ENCODE measurements at regions not wholly inside any gene's neighbourhood (a gene's known extent, or its start where the extent isn't known, plus 50 kb on each side); places are given as distances from the start of the nearest gene placed in this dataset.

DNA sequence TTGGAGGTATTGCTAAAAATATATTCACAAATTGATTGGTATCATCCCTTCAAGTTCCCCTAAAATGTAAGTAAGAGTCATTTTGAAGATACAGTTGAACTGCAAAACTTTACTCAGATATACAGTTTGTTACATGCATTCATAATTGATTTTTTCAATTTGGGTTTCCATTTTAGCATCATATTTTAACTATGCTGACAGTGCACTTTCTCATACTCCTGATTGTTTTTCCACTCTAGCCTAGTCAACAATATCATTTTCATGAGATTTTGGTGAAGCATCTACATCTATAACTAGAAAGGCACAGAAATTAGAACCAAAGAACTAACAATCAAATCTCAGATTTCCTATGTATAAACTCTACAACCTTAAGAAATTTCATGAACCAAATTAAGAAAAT, 2850.4 kb upstream of the PCDH20 start:
- H3K4me3 ChIP-seq (ENCODE audit: low read depth in 1 of 3, low read length in 3 of 3): no peak overlapping the region
- no peak overlapping the region for H3K27ac ChIP-seq (ENCODE audit: low read depth in 1 of 2, low read length in 2 of 2)
- H3K27me3 ChIP-seq (ENCODE audit: control insufficient read depth in 4 of 4, insufficient read depth in 4 of 4, low read length in 3 of 4): no peaks in the 10 kb centered on the region
- no peaks in the 10 kb centered on the region for H3K4me1 ChIP-seq (ENCODE audit: control insufficient read depth in 4 of 4, insufficient read depth in 4 of 4, low read length in 3 of 4)
- no peaks in the 10 kb centered on the region for H3K36me3 ChIP-seq (ENCODE audit: control insufficient read depth in 4 of 4, insufficient read depth in 3 of 4, low read depth in 1 of 4, low read length in 3 of 4)
- TF ChIP-seq HNF4A (conservative IDR thresholded peaks at IDR 0.05) (no peak), SP1 (IDR thresholded peaks at IDR 0.05) (no peak), NR2F2 (IDR thresholded peaks at IDR 0.05) (no peak), HNF4G (IDR thresholded peaks at IDR 0.05) (no peak), TAF1 (conservative IDR thresholded peaks at IDR 0.05) (no peak), FOXA1 (IDR thresholded peaks at IDR 0.05) (no peak), FOXA2 (IDR thresholded peaks at IDR 0.05) (no peak)
- TF ChIP-seq, protein P1, sequence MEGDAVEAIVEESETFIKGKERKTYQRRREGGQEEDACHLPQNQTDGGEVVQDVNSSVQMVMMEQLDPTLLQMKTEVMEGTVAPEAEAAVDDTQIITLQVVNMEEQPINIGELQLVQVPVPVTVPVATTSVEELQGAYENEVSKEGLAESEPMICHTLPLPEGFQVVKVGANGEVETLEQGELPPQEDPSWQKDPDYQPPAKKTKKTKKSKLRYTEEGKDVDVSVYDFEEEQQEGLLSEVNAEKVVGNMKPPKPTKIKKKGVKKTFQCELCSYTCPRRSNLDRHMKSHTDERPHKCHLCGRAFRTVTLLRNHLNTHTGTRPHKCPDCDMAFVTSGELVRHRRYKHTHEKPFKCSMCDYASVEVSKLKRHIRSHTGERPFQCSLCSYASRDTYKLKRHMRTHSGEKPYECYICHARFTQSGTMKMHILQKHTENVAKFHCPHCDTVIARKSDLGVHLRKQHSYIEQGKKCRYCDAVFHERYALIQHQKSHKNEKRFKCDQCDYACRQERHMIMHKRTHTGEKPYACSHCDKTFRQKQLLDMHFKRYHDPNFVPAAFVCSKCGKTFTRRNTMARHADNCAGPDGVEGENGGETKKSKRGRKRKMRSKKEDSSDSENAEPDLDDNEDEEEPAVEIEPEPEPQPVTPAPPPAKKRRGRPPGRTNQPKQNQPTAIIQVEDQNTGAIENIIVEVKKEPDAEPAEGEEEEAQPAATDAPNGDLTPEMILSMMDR (IDR thresholded peaks at IDR 0.05; ENCODE audit: low read depth, low read length, missing input control): no peak
- DNase-seq (ENCODE audit: low spot score): no peak
- peaks cover 0 to 4% (median 0%) of the 10 kb centered on the region in 4 donors for H3K9me3 ChIP-seq (ENCODE audit: control insufficient read depth in 4 of 4, low read length in 3 of 4)
- no peak overlapping the region for H3K9ac ChIP-seq (ENCODE audit: low read depth in 1 of 2, low read length in 2 of 2)

DNA sequence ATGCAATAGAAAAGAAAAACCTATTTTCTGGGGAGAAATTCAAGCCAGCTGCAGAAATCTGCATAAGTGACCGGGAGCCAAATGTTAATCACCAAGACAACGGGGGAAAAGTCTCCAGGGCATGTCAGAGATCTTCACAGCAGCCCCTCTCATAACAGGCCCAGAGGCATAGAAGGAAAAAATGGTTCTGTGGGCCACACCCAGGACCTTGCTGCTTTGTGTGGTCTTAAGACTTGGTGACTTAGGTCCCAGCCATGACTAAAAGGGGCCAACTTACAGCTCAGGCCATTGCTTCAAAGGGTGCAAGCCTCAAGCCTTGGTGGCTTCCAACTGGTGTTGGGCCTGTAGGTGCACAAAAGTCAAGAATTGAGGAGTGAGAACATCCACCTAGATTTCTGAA, 2847.6 kb upstream of the PCDH20 start:
- Histone ChIP-seq H3K4me1 (ENCODE audit: control insufficient read depth in 4 of 4, insufficient read depth in 4 of 4, low read length in 3 of 4) (no peaks in the 10 kb centered on the region), H3K27me3 (ENCODE audit: control insufficient read depth in 4 of 4, insufficient read depth in 4 of 4, low read length in 3 of 4) (no peaks in the 10 kb centered on the region), H3K4me3 (ENCODE audit: low read depth in 1 of 3, low read length in 3 of 3) (no peak overlapping the region), H3K36me3 (ENCODE audit: control insufficient read depth in 4 of 4, insufficient read depth in 3 of 4, low read depth in 1 of 4, low read length in 3 of 4) (no peaks in the 10 kb centered on the region), H3K9ac (ENCODE audit: low read depth in 1 of 2, low read length in 2 of 2) (no peak overlapping the region), H3K9me3 (ENCODE audit: control insufficient read depth in 4 of 4, low read length in 3 of 4) (peaks cover 0 to 4% (median 0%) of the 10 kb centered on the region in 4 donors), H3K27ac (ENCODE audit: low read depth in 1 of 2, low read length in 2 of 2) (no peak overlapping the region)
- DNase-seq (ENCODE audit: low spot score): no peak
- 53% methylated on average over 2 of the region's 2 CpGs for WGBS
- TF ChIP-seq RAD21 (IDR thresholded peaks at IDR 0.05) (no peak), FOXA1 (IDR thresholded peaks at IDR 0.05) (no peak), NR2F2 (IDR thresholded peaks at IDR 0.05) (no peak), RXRA (IDR thresholded peaks at IDR 0.05) (no peak), SP1 (IDR thresholded peaks at IDR 0.05) (no peak), EGR1 (IDR thresholded peaks at IDR 0.05; ENCODE audit: low read depth in 2 of 2) (no peak), GABPA (IDR thresholded peaks at IDR 0.05 in 1 of 2, conservative IDR thresholded peaks at IDR 0.05 in 1 of 2) (no peak), YY1 (IDR thresholded peaks at IDR 0.05) (no peak), HNF4A (conservative IDR thresholded peaks at IDR 0.05) (no peak), HNF4G (IDR thresholded peaks at IDR 0.05) (no peak), FOXA2 (IDR thresholded peaks at IDR 0.05) (no peak), TAF1 (conservative IDR thresholded peaks at IDR 0.05) (no peak), JUND (IDR thresholded peaks at IDR 0.05) (no peak)
- TF ChIP-seq, protein P2, sequence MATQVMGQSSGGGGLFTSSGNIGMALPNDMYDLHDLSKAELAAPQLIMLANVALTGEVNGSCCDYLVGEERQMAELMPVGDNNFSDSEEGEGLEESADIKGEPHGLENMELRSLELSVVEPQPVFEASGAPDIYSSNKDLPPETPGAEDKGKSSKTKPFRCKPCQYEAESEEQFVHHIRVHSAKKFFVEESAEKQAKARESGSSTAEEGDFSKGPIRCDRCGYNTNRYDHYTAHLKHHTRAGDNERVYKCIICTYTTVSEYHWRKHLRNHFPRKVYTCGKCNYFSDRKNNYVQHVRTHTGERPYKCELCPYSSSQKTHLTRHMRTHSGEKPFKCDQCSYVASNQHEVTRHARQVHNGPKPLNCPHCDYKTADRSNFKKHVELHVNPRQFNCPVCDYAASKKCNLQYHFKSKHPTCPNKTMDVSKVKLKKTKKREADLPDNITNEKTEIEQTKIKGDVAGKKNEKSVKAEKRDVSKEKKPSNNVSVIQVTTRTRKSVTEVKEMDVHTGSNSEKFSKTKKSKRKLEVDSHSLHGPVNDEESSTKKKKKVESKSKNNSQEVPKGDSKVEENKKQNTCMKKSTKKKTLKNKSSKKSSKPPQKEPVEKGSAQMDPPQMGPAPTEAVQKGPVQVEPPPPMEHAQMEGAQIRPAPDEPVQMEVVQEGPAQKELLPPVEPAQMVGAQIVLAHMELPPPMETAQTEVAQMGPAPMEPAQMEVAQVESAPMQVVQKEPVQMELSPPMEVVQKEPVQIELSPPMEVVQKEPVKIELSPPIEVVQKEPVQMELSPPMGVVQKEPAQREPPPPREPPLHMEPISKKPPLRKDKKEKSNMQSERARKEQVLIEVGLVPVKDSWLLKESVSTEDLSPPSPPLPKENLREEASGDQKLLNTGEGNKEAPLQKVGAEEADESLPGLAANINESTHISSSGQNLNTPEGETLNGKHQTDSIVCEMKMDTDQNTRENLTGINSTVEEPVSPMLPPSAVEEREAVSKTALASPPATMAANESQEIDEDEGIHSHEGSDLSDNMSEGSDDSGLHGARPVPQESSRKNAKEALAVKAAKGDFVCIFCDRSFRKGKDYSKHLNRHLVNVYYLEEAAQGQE (IDR thresholded peaks at IDR 0.05): no peak
- TF ChIP-seq, protein P1 (IDR thresholded peaks at IDR 0.05; ENCODE audit: low read depth, low read length, missing input control): no peak
- TF ChIP-seq, protein P3, sequence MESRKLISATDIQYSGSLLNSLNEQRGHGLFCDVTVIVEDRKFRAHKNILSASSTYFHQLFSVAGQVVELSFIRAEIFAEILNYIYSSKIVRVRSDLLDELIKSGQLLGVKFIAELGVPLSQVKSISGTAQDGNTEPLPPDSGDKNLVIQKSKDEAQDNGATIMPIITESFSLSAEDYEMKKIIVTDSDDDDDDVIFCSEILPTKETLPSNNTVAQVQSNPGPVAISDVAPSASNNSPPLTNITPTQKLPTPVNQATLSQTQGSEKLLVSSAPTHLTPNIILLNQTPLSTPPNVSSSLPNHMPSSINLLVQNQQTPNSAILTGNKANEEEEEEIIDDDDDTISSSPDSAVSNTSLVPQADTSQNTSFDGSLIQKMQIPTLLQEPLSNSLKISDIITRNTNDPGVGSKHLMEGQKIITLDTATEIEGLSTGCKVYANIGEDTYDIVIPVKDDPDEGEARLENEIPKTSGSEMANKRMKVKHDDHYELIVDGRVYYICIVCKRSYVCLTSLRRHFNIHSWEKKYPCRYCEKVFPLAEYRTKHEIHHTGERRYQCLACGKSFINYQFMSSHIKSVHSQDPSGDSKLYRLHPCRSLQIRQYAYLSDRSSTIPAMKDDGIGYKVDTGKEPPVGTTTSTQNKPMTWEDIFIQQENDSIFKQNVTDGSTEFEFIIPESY (IDR thresholded peaks at IDR 0.05): no peak
- TF ChIP-seq, protein P4, sequence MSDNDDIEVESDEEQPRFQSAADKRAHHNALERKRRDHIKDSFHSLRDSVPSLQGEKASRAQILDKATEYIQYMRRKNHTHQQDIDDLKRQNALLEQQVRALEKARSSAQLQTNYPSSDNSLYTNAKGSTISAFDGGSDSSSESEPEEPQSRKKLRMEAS (IDR thresholded peaks at IDR 0.05): no peak
- TF ChIP-seq, protein P5, sequence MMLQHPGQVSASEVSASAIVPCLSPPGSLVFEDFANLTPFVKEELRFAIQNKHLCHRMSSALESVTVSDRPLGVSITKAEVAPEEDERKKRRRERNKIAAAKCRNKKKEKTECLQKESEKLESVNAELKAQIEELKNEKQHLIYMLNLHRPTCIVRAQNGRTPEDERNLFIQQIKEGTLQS (IDR thresholded peaks at IDR 0.05): no peak

Measured in liver (tissue), 8 donors.